Calu3 (cell line): ENCODE measurements at regions not wholly inside any gene's neighbourhood (a gene's known extent, or its start where the extent isn't known, plus 50 kb on each side); places are given as distances from the start of the nearest gene placed in this dataset.

Experiments used
- BruUV-seq: library from RNA; stranded (reverse); fragments of 400-500 nt; replicated peaks from 2 replicates; lab custom pipeline; 2021; lab: Mats Ljungman, UMichigan
- CTCF ChIA-PET: fragments of 300-600 bp; sonication (Branson Sonifier 250); formaldehyde crosslinking; loops from one replicate; lab custom pipeline; 2022; ENCODE audit warnings: antibody characterized with exemption; lab: Charles Lee
- DNase-seq: peaks from one replicate; pipeline ENCODE4 v3.0.0; 2022
- H3K27ac Mint-ChIP-seq: one replicate; pipeline ENCODE4 v1.8.0; 2022; ENCODE audit warnings: mixed read lengths; ENCODE audit not compliant: unreplicated experiment
- H3K27me3 Mint-ChIP-seq: one replicate; pipeline ENCODE4 v1.8.0; 2022; ENCODE audit warnings: mixed read lengths; ENCODE audit not compliant: unreplicated experiment
- H3K36me3 Mint-ChIP-seq: one replicate; pipeline ENCODE4 v1.8.0; 2022; ENCODE audit warnings: mild to moderate bottlenecking, moderate library complexity, mixed read lengths; ENCODE audit not compliant: insufficient read depth, unreplicated experiment
- H3K4me1 Mint-ChIP-seq: one replicate; pipeline ENCODE4 v1.8.0; 2022; ENCODE audit warnings: mild to moderate bottlenecking, low read depth, mixed read lengths; ENCODE audit not compliant: unreplicated experiment
- H3K4me3 Mint-ChIP-seq: one replicate; pipeline ENCODE4 v1.8.0; 2022; ENCODE audit warnings: mild to moderate bottlenecking, low read depth, moderate library complexity, mixed read lengths; ENCODE audit not compliant: unreplicated experiment
- H3K9me3 Mint-ChIP-seq: one replicate; pipeline ENCODE4 v1.8.0; 2022; ENCODE audit warnings: low read depth, mixed read lengths; ENCODE audit not compliant: unreplicated experiment
- CTCF ChIP-seq: fragments of 200-600 bp; IDR thresholded peaks from one replicate; pipeline ENCODE4 v1.8.0; 2022; ENCODE audit warnings: antibody characterized with exemption; ENCODE audit not compliant: unreplicated experiment
- intact Hi-C: fragments of 100-400 bp; cut with micrococcal nuclease; formaldehyde crosslinking; loops from one replicate; pipeline ENCODE4 v1.10.0; 2022; ENCODE audit not compliant: unreplicated experiment

GRCh38 chr6:62942000-62942399, 269.3 kb upstream of the FKBP1C start:
- intact Hi-C loops = no loop called here
- no peak overlapping the region for H3K4me3 Mint-ChIP-seq
- H3K27ac Mint-ChIP-seq = no peak overlapping the region
- TF ChIP-seq CTCF = no peak
- H3K27me3 Mint-ChIP-seq = no peaks in the 10 kb centered on the region
- H3K4me1 Mint-ChIP-seq = no peaks in the 10 kb centered on the region
- BruUV-seq = no TSS peak
- CTCF ChIA-PET = no interaction called here
- H3K9me3 Mint-ChIP-seq = peaks cover 8% of the 10 kb centered on the region
- no peaks in the 10 kb centered on the region for H3K36me3 Mint-ChIP-seq
- DNase-seq = no peak

- Mint-ChIP-seq H3K27ac (no peak overlapping the region), H3K4me3 (no peak overlapping the region), H3K36me3 (no peaks in the 10 kb centered on the region), H3K27me3 (no peaks in the 10 kb centered on the region), H3K9me3 (no peaks in the 10 kb centered on the region), H3K4me1 (no peaks in the 10 kb centered on the region)
- intact Hi-C loops = no loop called here
- no peak for TF ChIP-seq CTCF
- BruUV-seq = no TSS peak
- CTCF ChIA-PET = interaction anchor here (0.7 kb wide), 1 partner anchor 350 kb away, joined by 6 read pairs; no protein-coding TSS in a partner anchor
- DNase-seq = no peak
Measured at GRCh38 chr6:62968834-62969233, 242.4 kb upstream of the FKBP1C start.

- Mint-ChIP-seq H3K27me3 (no peaks in the 10 kb centered on the region), H3K4me1 (no peaks in the 10 kb centered on the region), H3K9me3 (peaks cover 3% of the 10 kb centered on the region), H3K4me3 (no peak overlapping the region), H3K36me3 (no peaks in the 10 kb centered on the region), H3K27ac (no peak overlapping the region)
- no peak for DNase-seq
- intact Hi-C loops = no loop called here
- TF ChIP-seq CTCF = no peak
- CTCF ChIA-PET = no interaction called here
- BruUV-seq = no TSS peak
Measured at GRCh38 chr6:62971976-62972658, 239.2 kb upstream of the FKBP1C start.

- no peak for TF ChIP-seq CTCF
- Mint-ChIP-seq H3K4me1 (no peaks in the 10 kb centered on the region), H3K27ac (no peak overlapping the region), H3K36me3 (no peaks in the 10 kb centered on the region), H3K9me3 (peaks cover 3% of the 10 kb centered on the region), H3K4me3 (no peak overlapping the region), H3K27me3 (no peaks in the 10 kb centered on the region)
- CTCF ChIA-PET = no interaction called here
- DNase-seq = no peak
- intact Hi-C loops = no loop called here
- BruUV-seq = no TSS peak
Measured at GRCh38 chr6:62974452-62974851, 236.8 kb upstream of the FKBP1C start.
